COLO668 (cell line): ENCODE measurements at regions not wholly inside any gene's neighbourhood (a gene's known extent, or its start where the extent isn't known, plus 50 kb on each side); places are given as distances from the start of the nearest gene placed in this dataset.
"Not testable (repeated sequence)": the region's sequence is repeated elsewhere in the genome, so short reads cannot be mapped to it uniquely, and the experiment has no call there.

ENCODE experiments used
- DNase-seq: peaks from one replicate; lab custom pipeline; 2025; ENCODE audit not compliant: unreplicated experiment; lab: John Stamatoyannopoulos, UW

- DNase-seq, result no peak
Observed at GRCh38 chr11:112637876-112638275, 323.3 kb upstream of the NCAM1 start.

DNA sequence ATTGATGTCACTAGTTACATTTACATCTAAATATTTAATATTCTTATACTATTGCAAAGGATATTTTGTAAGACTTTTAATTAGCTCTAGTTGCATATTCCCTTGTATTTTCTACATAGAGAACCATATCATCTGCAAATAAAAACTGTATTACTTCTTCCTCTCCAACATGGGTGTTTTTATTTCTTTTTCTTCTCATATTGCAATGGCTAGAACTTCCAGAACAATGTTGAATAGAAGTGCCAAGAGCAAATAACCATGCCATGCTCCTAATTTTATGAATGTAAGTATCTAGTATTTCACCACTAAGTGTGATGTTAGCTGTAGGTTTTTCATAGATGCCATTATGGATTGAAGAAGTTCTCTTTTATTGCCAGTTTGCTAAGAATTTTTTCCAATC lies 321.8 kb upstream of the NCAM1 start:
- no peak for DNase-seq

GRCh38 chr11:112643416-112643815 lies 317.8 kb upstream of the NCAM1 start:
- DNase-seq, result no peak

DNA sequence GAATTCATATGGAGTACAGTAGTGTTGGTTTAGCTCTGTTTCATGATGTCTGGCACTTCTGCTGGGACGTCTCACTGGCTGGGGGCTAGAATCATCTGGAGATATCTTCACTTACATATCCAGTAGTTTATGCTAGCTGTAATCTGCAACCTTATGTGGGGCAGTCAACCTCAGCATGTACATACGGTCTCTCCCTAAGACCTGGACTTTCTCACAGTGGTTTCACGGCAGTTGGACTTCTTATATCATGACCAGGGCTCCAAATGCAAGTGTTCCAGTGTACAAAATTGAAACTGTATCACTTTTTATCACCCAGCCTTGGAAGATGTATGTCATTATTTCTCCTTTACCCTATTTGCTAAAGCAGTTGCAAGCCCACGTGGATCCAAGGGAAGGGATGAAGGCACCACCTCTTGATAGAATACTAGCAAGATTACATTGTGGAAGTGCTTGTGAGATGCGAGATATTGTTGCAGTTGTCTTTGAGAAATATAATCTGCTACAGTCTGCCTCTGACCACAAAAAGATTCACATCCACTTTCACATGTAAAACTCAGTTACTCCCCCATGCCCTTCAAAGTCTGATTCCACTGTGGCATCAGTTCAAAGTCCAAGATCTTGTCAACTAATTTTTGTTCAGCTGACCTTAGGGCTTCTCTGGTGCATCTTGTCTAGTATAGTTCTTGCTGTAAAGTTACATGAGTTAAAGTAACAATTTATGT lies 316.6 kb upstream of the NCAM1 start:
- DNase-seq, result no peak

GRCh38 chr11:112649856-112650255 lies 311.4 kb upstream of the NCAM1 start:
- no peak for DNase-seq

GRCh38 chr11:112650527-112650926 lies 310.7 kb upstream of the NCAM1 start:
- no peak for DNase-seq

DNA sequence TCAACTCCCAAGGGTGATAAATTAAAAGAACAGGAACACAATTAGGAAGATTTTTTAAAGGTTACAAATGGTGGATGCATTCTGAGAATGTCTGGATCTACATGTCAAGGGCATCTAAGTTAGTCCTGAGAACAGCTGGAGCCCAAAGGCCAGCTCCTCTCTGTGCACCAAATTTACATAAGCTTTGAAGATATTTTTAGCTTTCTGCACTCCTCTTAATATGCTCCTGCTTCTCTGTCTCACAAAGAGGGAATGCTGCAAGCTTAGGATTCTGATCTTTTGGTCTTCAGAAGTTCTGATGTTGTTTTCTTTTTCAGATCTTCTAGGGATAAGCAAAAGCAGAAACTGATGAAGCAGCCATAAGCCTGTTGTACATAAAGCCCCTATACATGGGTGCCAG lies 309.8 kb upstream of the NCAM1 start:
- no peak for DNase-seq

DNA sequence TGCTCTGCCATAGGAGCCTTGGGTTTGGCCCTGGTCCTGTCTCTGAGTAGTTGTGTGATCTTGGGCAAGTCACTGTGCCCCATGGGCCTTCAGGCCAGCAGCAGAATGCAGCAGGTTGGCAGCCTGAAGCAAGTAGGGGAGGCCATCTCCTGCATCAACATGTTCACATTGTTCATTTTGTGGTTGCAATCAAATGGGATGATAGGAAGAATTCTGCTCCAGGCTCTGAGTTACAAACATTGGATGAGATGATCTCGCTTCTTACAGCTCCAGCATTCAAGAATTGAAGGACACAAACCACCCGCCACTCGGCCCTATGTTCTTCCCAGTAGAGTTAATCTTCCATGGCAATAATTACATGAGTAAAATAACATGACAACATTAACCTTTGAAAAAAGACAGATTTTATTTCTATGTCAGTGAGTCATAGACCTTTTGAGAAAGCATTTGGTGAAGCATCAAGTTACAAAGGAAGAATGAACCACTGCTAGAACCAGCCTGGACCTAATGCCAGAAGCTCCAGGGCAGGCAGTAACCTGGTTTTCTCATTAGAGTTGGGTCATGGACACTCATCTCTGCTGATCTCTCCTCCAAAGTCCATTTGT lies 308.3 kb upstream of the NCAM1 start:
- no peak for DNase-seq

DNA sequence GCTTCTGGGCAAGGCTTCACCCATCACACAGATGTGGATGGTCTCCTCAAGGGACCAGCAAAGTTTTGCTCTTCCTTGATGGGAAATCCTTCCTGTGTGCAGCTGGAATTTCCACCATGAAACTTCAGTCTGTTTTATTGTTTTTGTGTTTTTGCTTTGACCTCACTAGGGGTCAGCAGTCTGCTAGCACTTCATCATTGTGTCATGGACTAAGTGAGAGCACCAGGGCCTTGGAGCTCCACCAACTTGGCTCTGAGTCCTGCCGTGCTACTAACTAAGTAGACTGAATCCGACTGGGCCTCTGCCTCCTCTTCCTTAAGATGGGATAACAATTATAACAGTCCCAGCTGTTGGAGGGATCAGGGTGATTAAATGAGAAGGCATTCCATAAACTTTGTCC lies 305.8 kb upstream of the NCAM1 start:
- DNase-seq, result no peak

- DNase-seq, result no peak
Observed at GRCh38 chr11:112656772-112657428, 304.3 kb upstream of the NCAM1 start.

DNA sequence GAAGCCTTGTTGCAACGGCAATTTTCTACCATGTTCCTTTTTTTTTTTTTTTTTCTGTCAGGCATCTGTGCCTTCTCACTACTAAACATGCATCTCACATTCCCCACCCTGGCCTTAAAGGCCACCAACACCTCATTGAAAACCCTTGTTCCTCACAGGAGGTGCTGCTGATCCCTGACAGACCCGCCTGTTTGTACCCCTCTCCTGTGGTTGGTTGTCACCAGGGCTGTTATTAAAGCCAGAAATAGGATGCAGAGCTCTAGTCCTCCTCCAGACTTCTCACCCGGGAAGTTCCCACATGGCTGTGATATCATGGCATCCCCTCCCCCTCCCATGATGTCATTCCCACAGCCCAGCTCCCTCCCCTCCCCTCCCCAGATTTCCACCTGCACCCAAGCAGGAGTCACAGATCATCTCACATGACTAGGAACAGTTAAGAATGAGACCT lies 302.8 kb upstream of the NCAM1 start:
- DNase-seq, result no peak

- no peak for DNase-seq
Observed at GRCh38 chr11:112661146-112661545, 300.1 kb upstream of the NCAM1 start.

DNA sequence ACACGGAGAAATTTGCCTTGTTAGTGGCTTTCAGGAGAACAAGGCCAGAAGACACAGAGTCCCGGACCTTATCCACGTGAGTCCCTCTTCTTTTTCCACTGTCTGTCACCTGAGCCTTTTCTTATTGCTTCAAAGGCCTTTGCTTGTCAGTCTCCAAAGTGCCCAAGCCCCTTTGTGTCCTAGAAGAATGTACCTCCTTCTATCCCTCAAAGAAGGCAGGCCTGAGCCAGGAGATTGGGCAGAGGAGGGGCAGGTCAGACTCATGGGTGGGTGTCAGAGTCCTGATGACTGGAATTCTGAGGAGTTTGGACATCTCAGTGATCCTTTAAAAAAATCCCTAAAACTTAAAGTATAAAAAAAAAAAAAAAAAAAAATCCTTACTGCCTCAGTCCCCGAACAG lies 299.6 kb upstream of the NCAM1 start:
- DNase-seq, result no peak

DNA sequence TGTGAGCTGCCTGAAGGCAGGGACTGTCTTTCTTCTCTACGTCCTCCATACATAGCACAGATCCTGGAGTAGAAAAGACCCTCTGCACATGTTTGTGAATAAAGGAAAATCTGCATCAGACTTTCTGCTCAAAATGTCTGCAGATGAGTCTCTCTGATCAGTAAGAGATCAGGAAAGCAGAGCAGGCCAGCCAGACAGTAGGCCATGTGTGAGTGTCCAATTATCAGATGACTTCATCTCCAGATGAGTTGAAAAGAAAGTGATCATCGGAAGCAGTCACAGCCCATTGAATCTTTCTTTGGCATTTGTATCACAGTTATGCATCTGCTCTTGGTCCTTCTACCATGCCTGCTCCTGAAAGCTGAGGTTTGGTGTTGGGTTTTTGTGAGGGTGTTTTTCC lies 298.7 kb upstream of the NCAM1 start:
- DNase-seq, result no peak

- DNase-seq, result no peak
Observed at GRCh38 chr11:112663947-112664634, 297.1 kb upstream of the NCAM1 start.

- DNase-seq, result no peak
Observed at GRCh38 chr11:112665291-112665690, 295.9 kb upstream of the NCAM1 start.

DNA sequence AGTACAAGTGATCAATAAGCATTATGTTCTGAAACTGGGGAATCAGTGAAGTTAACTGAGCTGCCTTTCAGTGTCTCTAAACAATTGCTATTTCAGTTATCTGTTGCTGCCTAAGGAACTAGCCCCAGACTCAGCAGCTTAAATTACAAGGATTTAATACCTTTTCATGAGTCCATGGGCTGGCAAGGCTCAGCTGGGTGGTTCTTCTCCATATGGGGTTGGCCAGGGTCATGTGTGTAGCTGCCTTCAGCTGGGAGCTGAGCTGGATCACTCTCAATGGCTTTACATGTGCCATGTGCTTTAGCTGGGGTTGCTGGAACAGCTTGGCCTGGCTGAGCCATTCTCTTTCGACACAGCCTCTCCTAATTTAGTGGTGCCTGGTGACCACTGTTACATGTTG lies 295.0 kb upstream of the NCAM1 start:
- no peak for DNase-seq

DNA sequence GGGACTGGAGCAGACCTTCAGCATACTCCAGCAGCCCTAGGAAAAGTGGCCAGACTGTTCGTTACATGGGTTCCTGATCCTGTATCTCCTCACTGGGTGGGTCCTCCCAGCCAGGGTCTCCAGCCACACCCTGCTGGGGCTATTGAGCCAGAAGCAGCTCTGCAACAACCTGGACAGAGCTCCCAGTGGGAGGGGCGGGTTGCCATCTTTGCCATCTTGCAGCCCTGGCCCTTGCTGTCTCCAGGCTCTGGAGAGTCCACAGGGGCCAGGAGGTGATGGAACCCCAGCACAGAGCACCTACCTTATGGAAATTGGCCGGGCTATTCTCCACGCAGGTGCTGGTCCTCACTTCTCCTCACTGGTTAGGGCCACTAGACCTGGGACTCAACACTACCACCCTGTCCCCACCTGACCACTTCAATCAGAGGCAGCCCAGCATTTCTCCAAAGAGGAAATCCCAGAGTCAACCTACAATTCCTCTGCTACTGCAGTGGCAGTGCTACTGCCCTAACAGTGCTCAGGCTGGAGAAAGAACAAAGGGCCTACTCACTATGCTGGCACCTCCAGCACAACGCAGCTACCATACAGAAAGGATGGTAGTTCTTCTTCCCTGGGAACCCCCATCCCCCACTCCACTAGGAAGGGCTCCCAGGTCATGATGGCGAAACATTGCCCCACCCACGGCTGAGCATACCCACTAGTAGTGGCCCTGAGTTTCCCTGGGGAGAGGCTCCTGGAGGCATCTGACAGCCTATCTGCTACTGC lies 290.2 kb upstream of the NCAM1 start:
- DNase-seq, result no peak

GRCh38 chr11:112673401-112673800 lies 287.8 kb upstream of the NCAM1 start:
- not testable (repeated sequence) for DNase-seq

GRCh38 chr11:112685111-112685510 lies 276.1 kb upstream of the NCAM1 start:
- no peak for DNase-seq

DNA sequence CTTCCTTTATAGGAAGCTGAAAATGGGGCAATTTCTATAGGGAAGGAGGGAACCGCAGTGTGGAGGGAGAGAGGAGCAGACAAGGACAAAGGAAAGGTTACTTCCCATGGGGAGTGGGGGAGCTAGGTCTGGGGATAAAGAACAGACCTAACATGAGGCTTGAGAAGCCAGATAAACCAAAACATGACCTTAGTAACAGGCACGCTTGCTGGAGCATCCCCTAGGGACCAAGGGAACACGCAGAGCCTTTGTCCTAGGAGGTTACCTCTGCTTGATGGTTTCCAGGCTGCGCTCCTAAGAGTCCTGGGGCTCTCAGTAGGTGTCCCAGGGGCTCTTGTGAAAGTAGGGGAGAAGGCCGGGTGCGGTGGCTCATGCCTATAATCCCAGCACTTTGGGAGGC lies 271.4 kb upstream of the NCAM1 start:
- DNase-seq, result no peak
